GM18861 (cell line): ENCODE measurements at regions not wholly inside any gene's neighbourhood (a gene's known extent, or its start where the extent isn't known, plus 50 kb on each side); places are given as distances from the start of the nearest gene placed in this dataset.

Source experiments
- ATAC-seq: cut with Tn5 transposase; IDR thresholded peaks from one replicate; pipeline ENCODE4 v1.9.1; 2021; ENCODE audit not compliant: unreplicated experiment

- ATAC-seq = no peak
Measured at GRCh38 chr5:56434986-56435385, 201.9 kb upstream of the ANKRD55 start.

DNA sequence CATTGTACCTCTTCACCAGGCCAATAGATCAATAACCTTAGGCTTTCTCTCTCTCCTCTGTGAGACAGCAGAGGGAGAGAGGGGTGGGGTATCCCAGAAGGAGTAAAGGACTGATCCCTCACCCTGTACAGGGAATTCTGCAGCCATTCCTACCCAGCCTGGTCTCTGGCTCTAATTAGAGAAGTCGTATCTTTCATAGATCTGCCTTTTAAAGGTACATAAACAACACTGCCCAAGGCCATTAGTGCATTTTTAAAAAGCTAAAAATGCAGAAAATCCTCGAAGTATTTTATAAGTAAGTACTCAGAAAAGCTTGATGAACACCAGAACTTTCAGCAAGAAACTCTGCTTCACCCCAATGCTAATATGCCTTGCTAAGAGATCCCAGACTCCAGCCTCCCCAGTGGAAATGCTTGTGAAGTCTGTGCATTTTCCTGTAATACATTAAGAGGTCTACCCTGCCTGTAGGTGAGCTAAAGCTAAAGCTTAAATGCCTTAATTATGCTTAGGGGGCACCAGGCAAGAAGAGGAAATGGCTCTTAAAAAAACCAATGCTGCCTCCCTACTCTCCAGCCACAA lies 200.0 kb upstream of the ANKRD55 start:
- ATAC-seq = no peak

DNA sequence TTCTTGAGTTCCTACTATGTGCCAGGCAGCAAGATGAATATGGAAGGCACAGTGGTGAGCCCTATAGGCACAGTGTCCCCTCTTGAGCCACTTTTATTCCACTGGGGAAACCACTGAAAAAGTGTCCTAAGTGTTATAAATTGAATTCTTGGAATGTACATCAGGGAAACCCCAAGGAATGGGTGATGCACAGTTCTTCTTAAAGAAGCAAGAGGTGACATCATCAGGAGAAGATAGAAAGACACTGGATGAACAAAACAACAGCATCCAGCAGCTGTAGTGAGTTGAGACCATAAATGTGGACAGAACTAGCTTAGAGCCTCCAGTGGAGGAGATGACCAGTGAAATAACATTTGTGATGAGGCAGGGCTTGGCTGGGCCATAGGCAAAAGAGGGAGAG lies 199.2 kb upstream of the ANKRD55 start:
- ATAC-seq = no peak

- no peak for ATAC-seq
Measured at GRCh38 chr5:56430422-56430821, 197.3 kb upstream of the ANKRD55 start.

DNA sequence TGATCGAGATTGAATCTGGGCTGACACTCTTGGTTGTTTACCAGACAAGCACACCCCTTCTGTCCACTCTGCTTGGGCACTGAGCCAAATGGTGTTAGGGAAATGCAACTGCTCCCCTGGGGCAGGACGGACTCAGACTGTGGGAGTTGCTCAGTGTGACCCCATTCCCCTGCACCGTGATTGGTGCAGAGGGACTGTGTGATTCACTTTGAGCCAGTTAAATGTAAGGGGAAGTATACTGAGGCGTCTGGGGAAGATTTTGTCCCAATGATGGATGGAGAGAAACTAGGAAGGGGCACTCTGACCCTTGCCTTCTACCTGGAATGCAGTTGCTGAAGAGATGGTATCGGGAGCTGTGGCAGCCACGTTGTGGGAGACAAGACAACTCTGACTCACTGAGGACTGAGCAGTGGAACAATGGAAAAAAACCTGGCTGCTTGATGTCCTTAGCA lies 196.0 kb upstream of the ANKRD55 start:
- no peak for ATAC-seq

- ATAC-seq = no peak
Measured at GRCh38 chr5:56426693-56427092, 193.6 kb upstream of the ANKRD55 start.

GRCh38 chr5:56422076-56422762 lies 189.1 kb upstream of the ANKRD55 start:
- no peak for ATAC-seq

- no peak for ATAC-seq
Measured at GRCh38 chr5:56421246-56422075, 188.3 kb upstream of the ANKRD55 start.

GRCh38 chr5:56420323-56420722 lies 187.2 kb upstream of the ANKRD55 start:
- no peak for ATAC-seq

DNA sequence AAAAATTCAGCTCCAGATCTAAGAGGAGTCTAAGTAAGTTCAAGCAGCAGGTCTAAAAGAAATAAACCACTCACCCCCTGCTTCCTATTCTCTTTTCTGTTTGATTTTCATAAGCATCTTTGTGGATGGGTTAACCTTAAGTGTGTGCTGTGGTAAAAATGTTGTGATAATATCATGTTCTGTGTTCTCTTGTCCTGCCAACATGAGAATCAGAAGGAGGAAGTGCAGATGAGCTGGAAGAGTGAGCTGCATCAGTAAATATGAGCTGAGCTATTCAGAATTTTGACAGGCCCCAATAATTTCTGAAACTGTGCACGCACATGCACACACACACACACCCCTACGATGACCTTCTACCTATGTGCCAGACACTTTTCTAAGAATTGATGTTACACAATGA lies 186.5 kb upstream of the ANKRD55 start:
- no peak for ATAC-seq

GRCh38 chr5:56415356-56415765 lies 182.2 kb upstream of the ANKRD55 start:
- ATAC-seq = peak; percentile 87

DNA sequence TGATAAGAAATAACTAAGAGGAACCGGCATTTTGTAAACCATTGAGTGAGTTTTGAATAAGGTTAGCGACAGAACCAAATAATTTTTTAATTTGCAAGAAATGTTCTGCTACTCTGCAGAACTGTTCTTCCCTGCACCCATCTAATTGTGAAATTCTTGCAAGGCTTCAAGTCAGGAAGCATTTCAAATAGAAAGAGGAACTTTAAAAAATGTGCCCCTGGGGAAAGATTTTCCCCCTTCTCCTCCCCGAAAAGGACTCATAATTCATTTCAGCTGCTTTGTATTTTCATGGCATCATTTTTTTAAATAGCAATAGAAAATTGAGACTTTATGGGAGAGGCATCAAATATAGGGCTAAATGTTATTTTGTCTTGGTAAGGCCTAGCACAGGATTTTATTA lies 180.9 kb upstream of the ANKRD55 start:
- no peak for ATAC-seq

GRCh38 chr5:56413546-56413945 lies 180.4 kb upstream of the ANKRD55 start:
- ATAC-seq = no peak

- ATAC-seq = peak; percentile 75
Measured at GRCh38 chr5:56412601-56413379, 179.7 kb upstream of the ANKRD55 start.

GRCh38 chr5:56410696-56411095 lies 177.6 kb upstream of the ANKRD55 start:
- no peak for ATAC-seq

GRCh38 chr5:56409331-56410190 lies 176.4 kb upstream of the ANKRD55 start:
- ATAC-seq = no peak

- no peak for ATAC-seq
Measured at GRCh38 chr5:56406838-56407237, 173.7 kb upstream of the ANKRD55 start.

- ATAC-seq = no peak
Measured at GRCh38 chr5:56406221-56406620, 173.1 kb upstream of the ANKRD55 start.

DNA sequence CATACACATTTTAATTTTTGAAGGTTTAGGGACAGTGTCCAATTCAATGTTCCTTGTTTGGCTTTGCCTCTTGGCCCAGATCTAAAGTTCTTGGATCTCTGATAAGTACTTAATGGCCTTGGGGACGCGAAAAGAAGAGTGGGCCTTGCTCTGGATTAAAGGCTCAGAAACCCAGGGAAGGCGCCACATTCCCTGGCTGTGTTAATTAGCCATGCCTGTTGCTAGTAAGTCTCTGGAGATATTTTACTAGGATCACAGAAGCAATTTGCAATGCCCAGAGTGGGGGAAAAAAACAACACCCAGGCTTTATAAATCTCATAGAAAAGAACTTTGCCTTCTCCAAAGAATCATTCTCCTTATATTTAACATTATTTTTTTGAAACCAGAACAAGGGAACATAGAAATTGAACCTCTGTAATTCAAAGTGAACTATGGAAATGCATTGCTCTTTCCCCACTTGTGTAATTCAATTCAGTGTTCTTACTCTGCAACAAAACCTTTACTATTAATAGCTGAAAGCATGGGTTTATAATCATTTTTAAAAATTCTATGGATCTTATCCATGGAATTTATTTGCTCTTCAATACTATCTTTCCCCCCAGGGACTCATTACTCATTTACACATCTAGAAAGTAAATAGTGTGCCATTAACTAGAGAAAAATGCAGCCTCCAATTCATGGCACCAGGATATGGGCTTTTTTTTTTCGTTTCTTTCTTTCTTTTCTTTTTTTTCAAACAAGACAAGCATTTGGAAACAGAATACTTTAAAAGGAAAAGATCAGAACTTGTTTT lies 172.2 kb upstream of the ANKRD55 start:
- no peak for ATAC-seq
